HCT116 (cell line): ENCODE measurements at regions not wholly inside any gene's neighbourhood (a gene's known extent, or its start where the extent isn't known, plus 50 kb on each side); places are given as distances from the start of the nearest gene placed in this dataset.

Experiments used
- ATAC-seq: fragments of 200-7000 bp; cut with Tn5 transposase; 2 replicates; pipeline ENCODE4 v1.9.1; 2020; ENCODE audit warnings: mild to moderate bottlenecking, moderate library complexity
- BruUV-seq: library from RNA; stranded (reverse); fragments of 400-500 nt; replicated peaks from 2 replicates; lab custom pipeline; 2021; lab: Mats Ljungman, UMichigan
- CTCF ChIA-PET: fragments of 300-600 bp; sonication (Branson Sonifier 250); formaldehyde crosslinking; loops from one replicate; lab custom pipeline; 2021; ENCODE audit warnings: antibody characterized with exemption; lab: Charles Lee
- POLR2A ChIA-PET: fragments of 300-600, 350-600 bp; sonication (Branson Sonifier 250); formaldehyde crosslinking; loops from one replicate; lab custom pipeline; 2021; ENCODE audit warnings: antibody characterized with exemption; lab: Charles Lee
- RAD21 ChIA-PET, 2 experiments: fragments of 300-600 bp; sonication (Branson Sonifier 250); formaldehyde crosslinking; loops; one replicate each; lab custom pipeline; 2023; ENCODE audit warnings: low total read pairs in 2 of 2; ENCODE audit not compliant: uncharacterized antibody in 2 of 2, unreplicated experiment in 2 of 2, low non-redundant PET in 1 of 2; lab: Charles Lee
- DNase-seq: peaks from one replicate; pipeline ENCODE4 v3.0.0-alpha.2; 2010; ENCODE audit warnings: low read depth, low spot score
- H2AFZ ChIP-seq: fragments of 200-600 bp; shearing (Covaris generic), sonication (generic); 2 replicates; pipeline ENCODE4 v1.6.1; 2017; ENCODE audit warnings: low read depth, mixed run types, mixed read lengths, antibody characterized with exemption, low read length; ENCODE audit not compliant: poor library complexity, severe bottlenecking
- H3K27ac ChIP-seq: 2 replicates; pipeline ENCODE4 v1.5.1; 2012; ENCODE audit warnings: low read depth, low read length
- H3K27me3 ChIP-seq: fragments of 200-600 bp; sonication (generic); 2 replicates; pipeline ENCODE4 v1.6.1; 2016; ENCODE audit warnings: mixed run types, low read length, mixed read lengths; ENCODE audit not compliant: insufficient read depth
- H3K36me3 ChIP-seq, 2 experiments: fragments of 200-500 bp in 1 of 2; fragments of 200-600 bp in 1 of 2; sonication (Bioruptor generic) in 1 of 2; sonication (generic) in 1 of 2; 2 replicates each; pipeline versions ENCODE4 v1.5.1 to v1.6.1; 2014 to 2016; ENCODE audit warnings: low read length in 2 of 2, inconsistent platforms in 1 of 2, mixed read lengths in 1 of 2, mixed run types in 1 of 2; ENCODE audit not compliant: insufficient read depth in 2 of 2, control insufficient read depth in 1 of 2
- H3K4me1 ChIP-seq, 2 experiments: fragments of 200-600 bp in 1 of 2; sonication (generic) in 1 of 2; 2 replicates each; pipeline versions ENCODE4 v1.5.1 to v1.6.1; 2012 to 2017; ENCODE audit warnings: low read length in 2 of 2, inconsistent platforms in 1 of 2, mild to moderate bottlenecking in 1 of 2, mixed read lengths in 1 of 2, mixed run types in 1 of 2, moderate library complexity in 1 of 2; ENCODE audit not compliant: insufficient read depth in 2 of 2, control insufficient read depth in 1 of 2
- H3K4me2 ChIP-seq: fragments of 200-600 bp; sonication (generic); 2 replicates; pipeline ENCODE4 v1.6.1; 2017; ENCODE audit warnings: mixed run types, low read length, mixed read lengths
- H3K4me3 ChIP-seq, 2 experiments: fragments of 200-600 bp in 1 of 2; sonication (generic) in 1 of 2; replicated peaks in 1 of 2; 2 replicates each; pipeline ENCODE4 v1.5.1; 2011 to 2016; ENCODE audit warnings: low read length in 2 of 2, control low read depth in 1 of 2, low read depth in 1 of 2, mild to moderate bottlenecking in 1 of 2, mixed read lengths in 1 of 2, mixed run types in 1 of 2
- H3K79me2 ChIP-seq: fragments of 200-600 bp; sonication (generic); 2 replicates; pipeline ENCODE4 v1.6.1; 2017; ENCODE audit warnings: mild to moderate bottlenecking, mixed run types, low read length, moderate library complexity, mixed read lengths; ENCODE audit not compliant: insufficient read depth
- H3K9ac ChIP-seq: fragments of 200-600 bp; sonication (generic); 2 replicates; pipeline ENCODE4 v1.6.1; 2016; ENCODE audit warnings: low read length, mixed read lengths
- H3K9me2 ChIP-seq: fragments of 200-600 bp; sonication (generic), shearing (Covaris generic); 2 replicates; pipeline ENCODE4 v1.6.1; 2017; ENCODE audit warnings: mixed run types, mild to moderate bottlenecking, moderate library complexity; ENCODE audit not compliant: insufficient read depth
- H3K9me3 ChIP-seq, 2 experiments: fragments of 200-500 bp in 1 of 2; fragments of 200-600 bp in 1 of 2; sonication (Bioruptor generic) in 1 of 2; sonication (generic) in 1 of 2; 2 replicates each; pipeline ENCODE4 v1.6.1; 2014 to 2017; ENCODE audit warnings: low read length in 2 of 2, mixed read lengths in 2 of 2, inconsistent platforms in 1 of 2, low read depth in 1 of 2, mild to moderate bottlenecking in 1 of 2, mixed run types in 1 of 2, moderate library complexity in 1 of 2; ENCODE audit not compliant: control insufficient read depth in 1 of 2, insufficient read depth in 1 of 2
- H4K20me1 ChIP-seq: fragments of 200-600 bp; sonication (generic), shearing (Covaris generic); 2 replicates; pipeline ENCODE4 v1.6.1; 2017; ENCODE audit warnings: mixed run types, mild to moderate bottlenecking, moderate library complexity; ENCODE audit not compliant: insufficient read depth
- CBX3 ChIP-seq: IDR thresholded peaks from 2 replicates; pipeline ENCODE4 v1.6.1; 2012; ENCODE audit warnings: low read depth
- CEBPB ChIP-seq: IDR thresholded peaks from 2 replicates; pipeline ENCODE4 v1.6.1; 2012; ENCODE audit warnings: low read depth
- CTCF ChIP-seq, 3 experiments: fragments of 200-600 bp in 1 of 3; sonication (generic) in 1 of 3; IDR thresholded peaks in 2 of 3; conservative IDR thresholded peaks in 1 of 3; 2 replicates each; pipeline ENCODE4 v1.5.1; 2012 to 2017; ENCODE audit warnings: low read depth in 2 of 3, low read length in 2 of 3, antibody characterized with exemption in 1 of 3, borderline replicate concordance in 1 of 3, control low read depth in 1 of 3, mild to moderate bottlenecking in 1 of 3, mixed read lengths in 1 of 3, mixed run types in 1 of 3, moderate library complexity in 1 of 3; ENCODE audit not compliant: insufficient read depth in 1 of 3
- EZH2 ChIP-seq: fragments of 200-600 bp; sonication (generic); IDR thresholded peaks from 2 replicates; pipeline ENCODE4 v1.6.1; 2017; ENCODE audit warnings: antibody characterized with exemption, mixed run types
- EZH2phosphoT487 ChIP-seq: fragments of 200-600 bp; IDR thresholded peaks from 2 replicates; pipeline ENCODE4 v1.6.1; 2018; ENCODE audit warnings: antibody characterized with exemption, borderline replicate concordance
- FOSL1 ChIP-seq: IDR thresholded peaks from 2 replicates; pipeline ENCODE4 v1.6.1; 2012; ENCODE audit warnings: low read depth
- JUND ChIP-seq: IDR thresholded peaks from 2 replicates; pipeline ENCODE4 v1.6.1; 2012
- MAX ChIP-seq: IDR thresholded peaks from 2 replicates; pipeline ENCODE4 v1.6.1; 2012
- POLR2A ChIP-seq: IDR thresholded peaks from 2 replicates; pipeline ENCODE4 v1.7.0; 2011; ENCODE audit warnings: borderline replicate concordance; ENCODE audit not compliant: insufficient read depth, insufficient read length; ENCODE audit errors: extremely low read depth
- RAD21 ChIP-seq: IDR thresholded peaks from 2 replicates; pipeline ENCODE4 v1.6.1; 2012; ENCODE audit warnings: low read depth, mild to moderate bottlenecking
- SIN3A ChIP-seq: IDR thresholded peaks from 2 replicates; pipeline ENCODE4 v1.6.1; 2012; ENCODE audit warnings: low read depth
- SRF ChIP-seq: IDR thresholded peaks from 2 replicates; pipeline ENCODE4 v1.6.1; 2012; ENCODE audit warnings: low read depth
- TCF7L2 ChIP-seq: IDR thresholded peaks from 2 replicates; pipeline ENCODE4 v1.7.0; 2011; ENCODE audit warnings: borderline replicate concordance, inconsistent platforms; ENCODE audit not compliant: insufficient read depth, insufficient read length; ENCODE audit errors: extremely low read depth
- YY1 ChIP-seq: IDR thresholded peaks from 2 replicates; pipeline ENCODE4 v1.6.1; 2011; ENCODE audit warnings: low read length, low read depth, moderate library complexity, mild to moderate bottlenecking; ENCODE audit not compliant: insufficient replicate concordance; ENCODE audit errors: extremely low read depth
- ZFX ChIP-seq: fragments of 450-650 bp; IDR thresholded peaks from 2 replicates; pipeline ENCODE4 v1.6.1; 2017
- ZNF274 ChIP-seq: fragments of 200-500 bp; sonication (Bioruptor generic); IDR thresholded peaks from 2 replicates; pipeline ENCODE4 v1.6.1; 2014; ENCODE audit warnings: mild to moderate bottlenecking, low read depth, low read length, inconsistent platforms
- intact Hi-C: fragments of 100-400 bp; cut with micrococcal nuclease; formaldehyde crosslinking; loops from 2 replicates; pipeline ENCODE4 v1.10.0; 2022
- TF ChIP-seq, protein P1 (sequence below): IDR thresholded peaks from 2 replicates; pipeline ENCODE4 v1.6.1; 2012

- no peaks in the 10 kb centered on the region for H3K79me2 ChIP-seq
- H3K9me2 ChIP-seq = no peaks in the 10 kb centered on the region
- H4K20me1 ChIP-seq = no peaks in the 10 kb centered on the region
- no peak overlapping the region for H3K4me3 ChIP-seq
- no peak for ATAC-seq
- H3K4me2 ChIP-seq = no peak overlapping the region
- H3K9me3 ChIP-seq = no peaks in the 10 kb centered on the region
- intact Hi-C loops = loop anchor here (5.0 to 10.0 kb wide), 2 partner anchors 133 to 474 kb away; no protein-coding TSS in a partner anchor
- no TSS peak for BruUV-seq
- H3K9ac ChIP-seq = no peak overlapping the region
- TF ChIP-seq ZNF274 = no peak
- no peak for TF ChIP-seq CTCF (IDR thresholded peaks at IDR 0.05 in 2 of 3, conservative IDR thresholded peaks at IDR 0.05 in 1 of 3; ENCODE audit: borderline replicate concordance in 1 of 3, insufficient read depth in 1 of 3, low read depth in 2 of 3, low read length in 2 of 3)
- TF ChIP-seq CEBPB = no peak
- TF ChIP-seq, protein P1, sequence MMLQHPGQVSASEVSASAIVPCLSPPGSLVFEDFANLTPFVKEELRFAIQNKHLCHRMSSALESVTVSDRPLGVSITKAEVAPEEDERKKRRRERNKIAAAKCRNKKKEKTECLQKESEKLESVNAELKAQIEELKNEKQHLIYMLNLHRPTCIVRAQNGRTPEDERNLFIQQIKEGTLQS = no peak
- ChIA-PET POLR2A (no interaction called here), RAD21 (no interaction called here), CTCF (no interaction called here)
- H3K27ac ChIP-seq = no peak overlapping the region
- no peaks in the 10 kb centered on the region for H3K36me3 ChIP-seq
- DNase-seq = no peak
- no peak overlapping the region for H2AFZ ChIP-seq
- no peaks in the 10 kb centered on the region for H3K27me3 ChIP-seq
- H3K4me1 ChIP-seq = peaks cover 2 to 7% of the 10 kb centered on the region in 2 experiments; a peak in 3 of 4 replicates
These were observed 198.5 kb upstream of the GALNT5 start for GRCh38 chr2:157059036-157059435.

DNA sequence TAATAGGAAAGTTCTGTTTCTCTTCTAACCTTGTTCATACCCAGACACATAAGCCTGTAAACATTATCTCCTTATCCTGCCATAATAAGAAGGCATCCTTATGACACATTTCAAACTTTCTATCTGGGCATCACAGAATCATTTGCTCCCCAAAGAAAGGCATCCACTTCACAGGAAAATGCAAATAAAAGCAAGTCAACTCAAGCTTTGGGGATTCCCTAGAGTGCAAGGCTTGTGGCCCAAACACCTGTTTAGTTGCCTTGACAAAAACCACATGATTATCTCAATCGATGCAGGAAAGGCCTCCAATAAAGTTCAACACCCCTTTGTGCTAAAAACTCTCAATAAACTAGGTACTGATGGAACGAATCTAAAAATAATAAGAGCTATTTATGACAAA is 195.7 kb upstream of the GALNT5 start:
- Histone ChIP-seq H3K9ac (no peak overlapping the region), H3K27me3 (no peaks in the 10 kb centered on the region), H2AFZ (no peak overlapping the region), H3K4me1 (peaks cover 0 to under 1% of the 10 kb centered on the region in 2 experiments; a peak in 1 of 4 replicates), H4K20me1 (no peaks in the 10 kb centered on the region), H3K36me3 (no peaks in the 10 kb centered on the region), H3K4me2 (no peak overlapping the region), H3K79me2 (no peaks in the 10 kb centered on the region), H3K27ac (no peak overlapping the region), H3K9me3 (no peaks in the 10 kb centered on the region), H3K9me2 (0 out of 2 replicates have a peak, but pooled peaks cover 5% of the 10 kb centered on the region), H3K4me3 (no peak overlapping the region)
- ChIA-PET POLR2A (no interaction called here), RAD21 (no interaction called here), CTCF (no interaction called here)
- intact Hi-C loops = no loop called here
- BruUV-seq = no TSS peak
- ATAC-seq = no peak
- DNase-seq = no peak
- no peak for TF ChIP-seq EZH2phosphoT487
- no peak for TF ChIP-seq RAD21
- no peak for TF ChIP-seq CEBPB
- TF ChIP-seq SIN3A = no peak
- no peak for TF ChIP-seq YY1
- TF ChIP-seq, protein P1 = no peak
- no peak for TF ChIP-seq EZH2
- no peak for TF ChIP-seq TCF7L2
- no peak for TF ChIP-seq POLR2A
- no peak for TF ChIP-seq SRF
- no peak for TF ChIP-seq FOSL1
- no peak for TF ChIP-seq ZFX
- TF ChIP-seq MAX = no peak
- TF ChIP-seq CBX3 = no peak
- no peak for TF ChIP-seq JUND
